NCI-H1092 (cell line): ENCODE measurements at regions not wholly inside any gene's neighbourhood (a gene's known extent, or its start where the extent isn't known, plus 50 kb on each side); places are given as distances from the start of the nearest gene placed in this dataset.
"Not testable (repeated sequence)": the region's sequence is repeated elsewhere in the genome, so short reads cannot be mapped to it uniquely, and the experiment has no call there.

Experiments used
- DNase-seq: peaks from one replicate; lab custom pipeline; 2025; lab: John Stamatoyannopoulos, UW

DNA sequence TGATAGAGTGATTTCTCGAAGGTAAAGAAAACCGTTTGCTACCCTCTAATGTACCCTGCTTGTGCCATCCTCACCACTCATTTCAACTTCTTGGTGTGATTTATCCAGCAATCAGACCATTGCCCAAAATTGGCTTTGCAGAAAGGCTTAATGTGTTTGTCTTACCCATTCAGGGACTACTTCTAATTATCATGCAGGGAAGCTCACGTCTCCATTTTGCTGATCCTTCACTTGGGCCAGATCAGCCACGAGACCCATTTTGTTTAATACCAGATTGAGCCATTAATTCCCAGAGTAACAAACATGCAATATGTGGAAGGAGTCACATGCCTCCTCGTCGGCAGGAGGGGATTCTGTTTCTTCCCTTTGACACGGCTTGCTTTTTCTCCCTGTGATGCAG, 51.1 kb upstream of the CRY1 start:
- no peak for DNase-seq

- no peak for DNase-seq
These were observed 51.6 kb upstream of the CRY1 start for GRCh38 chr12:107144990-107145389.

DNA sequence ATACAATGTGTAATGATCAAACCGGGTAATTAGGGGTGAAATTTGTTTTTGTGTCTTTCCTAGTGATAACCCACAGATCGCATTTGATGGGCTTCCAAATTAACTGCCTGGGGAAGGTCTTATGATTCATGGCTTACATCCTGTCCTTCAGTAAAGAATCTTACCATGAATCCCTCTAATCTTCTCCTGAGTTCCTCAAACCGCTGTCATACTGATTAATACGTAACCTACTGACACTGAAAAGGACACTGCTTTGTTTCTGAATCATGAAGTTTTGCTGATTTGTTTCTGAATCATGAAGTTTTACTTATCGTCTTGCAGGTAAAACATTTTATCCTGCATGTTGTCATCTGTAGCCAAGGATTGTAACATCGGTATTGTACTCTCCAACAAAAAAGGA, 52.0 kb upstream of the CRY1 start:
- DNase-seq, result no peak

DNA sequence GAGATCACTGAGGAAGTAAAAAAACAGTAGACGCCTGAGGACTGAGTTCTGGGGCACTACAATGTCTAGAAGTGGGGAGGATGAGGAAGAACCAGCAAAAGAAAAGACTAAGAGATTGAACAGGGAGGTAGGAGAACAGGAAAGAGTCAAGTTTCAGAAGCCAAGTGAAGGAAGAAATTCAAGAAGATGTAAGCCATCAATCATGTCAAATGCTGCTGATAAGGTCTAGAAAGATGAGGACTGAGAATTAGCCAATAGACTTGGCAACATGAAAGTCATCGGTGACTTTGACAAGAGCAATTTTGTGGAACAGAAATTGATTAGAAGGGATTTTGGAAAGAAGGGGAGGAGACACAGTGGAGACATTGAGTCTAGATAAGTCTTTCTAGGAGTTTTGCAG, 54.8 kb upstream of the CRY1 start:
- no peak for DNase-seq

GRCh38 chr12:107152315-107152714, 59.0 kb upstream of the CRY1 start:
- no peak for DNase-seq

DNA sequence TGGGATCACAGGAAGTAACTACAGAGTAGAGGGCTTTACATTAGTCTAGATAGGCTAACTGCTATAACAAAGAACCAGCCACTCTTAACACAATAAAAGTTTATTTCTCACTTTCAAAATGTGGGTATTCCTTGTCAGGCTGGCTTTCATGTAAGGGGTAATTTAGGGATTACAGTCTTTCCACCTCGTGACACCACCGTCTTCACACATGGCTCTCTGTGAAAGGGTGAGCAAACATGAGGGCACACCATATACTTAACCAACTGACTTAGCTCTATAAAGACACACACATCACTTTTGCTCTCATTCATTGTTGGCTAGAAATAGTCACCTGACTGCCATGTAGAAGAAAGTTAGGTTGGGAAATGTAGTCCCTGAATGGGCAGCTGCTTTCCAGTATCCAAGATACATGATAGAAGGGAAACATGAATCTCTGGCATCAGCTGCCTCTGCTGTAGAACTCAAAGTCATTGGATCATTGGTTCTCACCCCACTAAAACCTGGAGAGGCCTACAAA, 66.1 kb upstream of the CRY1 start:
- no peak for DNase-seq

DNA sequence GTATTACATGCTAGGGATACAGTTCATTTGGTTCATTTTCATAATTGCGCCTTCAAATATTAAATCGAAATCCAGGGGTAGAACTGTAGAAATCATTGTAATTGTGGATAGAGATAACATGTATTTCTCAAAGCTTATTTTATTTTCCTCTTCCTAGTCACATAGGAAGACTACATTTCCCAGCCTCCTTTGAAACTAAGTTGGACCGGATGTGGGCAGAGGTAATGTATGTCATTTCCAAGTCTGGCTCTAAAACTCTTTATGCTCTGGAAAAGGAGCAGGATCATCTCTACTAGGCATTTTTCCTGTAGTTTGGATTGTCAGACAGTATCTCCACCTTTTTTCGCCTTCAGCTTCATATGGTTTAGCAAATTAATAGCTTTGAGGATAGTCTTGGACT, 70.1 kb upstream of the CRY1 start:
- no peak for DNase-seq

DNA sequence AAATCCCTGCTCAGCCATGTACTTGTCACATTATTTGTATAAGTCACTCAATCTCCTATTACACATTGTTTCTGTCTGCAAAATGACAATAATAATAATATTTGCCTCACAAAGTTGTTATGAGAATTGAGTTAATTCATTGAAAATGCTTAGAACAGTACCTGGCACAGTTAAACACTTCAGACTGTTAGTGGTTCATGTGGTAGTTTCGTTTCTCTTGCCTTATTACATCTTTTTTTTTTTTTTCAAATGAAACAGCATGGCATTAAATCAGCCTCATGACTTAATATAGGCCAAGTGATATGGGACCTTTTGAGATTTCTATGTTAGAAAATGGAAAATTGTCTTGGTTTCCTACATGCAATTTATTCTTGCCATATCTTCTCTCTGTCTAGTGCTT, 71.0 kb upstream of the CRY1 start:
- DNase-seq, result no peak

DNA sequence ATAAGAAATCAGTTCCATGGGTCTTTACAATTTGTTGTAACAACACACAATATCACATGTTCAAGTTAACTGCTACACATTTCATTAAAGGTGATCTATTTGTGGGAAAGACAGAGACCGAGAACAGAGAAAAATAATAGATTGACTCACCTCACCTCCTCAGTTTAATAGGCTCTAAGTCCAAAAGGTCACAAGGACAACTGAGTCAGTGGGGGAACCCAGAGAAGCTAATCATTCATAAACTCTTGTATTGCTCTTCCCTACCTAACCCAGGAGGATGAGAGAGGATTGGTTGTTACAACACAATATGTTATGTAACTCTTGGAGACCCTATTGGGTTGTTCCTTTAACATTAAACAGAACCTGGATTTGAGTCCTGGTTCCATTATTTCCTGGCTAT, 72.2 kb upstream of the CRY1 start:
- no peak for DNase-seq

GRCh38 chr12:107167756-107168155, 74.4 kb upstream of the CRY1 start:
- DNase-seq, result no peak

DNA sequence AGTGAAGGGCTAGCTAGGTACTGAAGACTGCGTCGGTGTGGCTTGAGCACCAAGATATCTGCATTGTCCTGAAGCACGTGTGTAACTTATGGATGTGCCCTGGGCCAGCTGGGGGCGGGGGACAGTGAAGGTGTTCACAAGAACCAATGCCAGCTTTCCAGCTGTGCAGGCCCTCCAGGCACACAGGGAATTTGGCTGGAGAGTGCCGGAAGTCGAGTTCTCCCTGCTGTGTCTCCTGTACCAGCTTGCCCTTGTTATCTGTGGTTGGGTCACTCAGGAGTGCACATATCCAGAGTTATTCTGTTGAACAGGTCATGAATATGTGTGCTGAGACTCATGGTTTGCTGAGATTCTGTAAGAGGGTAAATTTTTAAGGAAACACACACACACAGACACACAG, 75.9 kb upstream of the CRY1 start:
- no peak for DNase-seq

DNA sequence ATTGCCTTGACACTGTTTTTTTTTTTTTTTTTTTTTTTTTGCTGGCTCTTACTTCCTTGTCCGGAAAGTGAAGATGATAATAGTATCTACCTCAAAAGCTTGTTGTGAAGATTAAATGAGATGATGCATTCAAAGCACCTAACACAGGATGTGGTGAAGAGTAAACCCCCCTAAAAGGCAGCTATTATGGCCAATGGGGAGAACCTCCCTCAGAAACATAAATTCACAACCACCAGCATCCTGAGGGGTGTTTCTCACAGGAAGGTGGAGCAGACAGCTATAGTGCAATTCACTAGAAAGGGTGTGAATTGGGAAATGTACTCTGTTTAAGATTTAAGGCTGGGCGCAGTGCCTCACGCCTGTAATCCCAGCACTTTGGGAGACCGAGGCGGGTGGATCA, 85.4 kb upstream of the CRY1 start:
- DNase-seq, result no peak

DNA sequence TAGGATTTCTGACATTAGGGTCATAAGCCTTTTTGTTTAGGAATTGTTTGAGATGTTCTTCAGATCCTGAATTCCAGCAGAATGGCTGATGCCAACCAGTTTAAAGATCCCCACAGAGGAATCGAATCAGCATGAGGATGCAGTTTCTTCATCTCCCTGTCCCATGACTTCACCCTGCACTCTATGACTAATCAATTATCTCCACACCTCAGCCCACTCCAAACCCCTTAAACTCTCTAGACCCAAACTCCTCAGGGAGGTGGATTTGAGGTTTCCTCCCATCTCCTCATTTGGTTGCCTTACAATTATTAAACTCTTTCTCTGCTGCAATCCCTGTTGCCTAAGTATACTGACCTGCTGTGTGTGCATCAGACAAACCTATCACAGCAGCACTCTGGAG, 86.5 kb upstream of the CRY1 start:
- DNase-seq, result no peak

DNA sequence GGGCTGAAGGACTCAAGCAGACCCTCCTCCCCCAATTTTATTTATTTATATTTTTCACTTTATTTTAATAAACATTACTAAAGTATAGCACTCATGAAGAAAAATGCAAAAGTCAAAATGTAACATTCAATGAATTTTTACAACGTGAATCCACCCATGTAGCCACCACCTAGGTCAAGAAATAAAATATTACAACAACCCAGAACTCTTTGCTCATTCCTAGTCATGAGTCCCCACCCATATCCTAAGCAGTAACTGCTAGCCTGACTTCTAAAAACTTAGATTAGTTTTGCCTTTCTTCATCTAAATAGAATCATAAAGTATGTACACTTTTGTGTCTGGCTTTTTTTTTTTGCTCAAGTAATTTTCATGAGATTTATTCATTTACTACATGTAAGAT, 86.9 kb upstream of the CRY1 start:
- no peak for DNase-seq

GRCh38 chr12:107184359-107184930, 91.1 kb upstream of the CRY1 start:
- no peak for DNase-seq

- no peak for DNase-seq
These were observed 103.3 kb upstream of the CRY1 start for GRCh38 chr12:107196681-107197080.

DNA sequence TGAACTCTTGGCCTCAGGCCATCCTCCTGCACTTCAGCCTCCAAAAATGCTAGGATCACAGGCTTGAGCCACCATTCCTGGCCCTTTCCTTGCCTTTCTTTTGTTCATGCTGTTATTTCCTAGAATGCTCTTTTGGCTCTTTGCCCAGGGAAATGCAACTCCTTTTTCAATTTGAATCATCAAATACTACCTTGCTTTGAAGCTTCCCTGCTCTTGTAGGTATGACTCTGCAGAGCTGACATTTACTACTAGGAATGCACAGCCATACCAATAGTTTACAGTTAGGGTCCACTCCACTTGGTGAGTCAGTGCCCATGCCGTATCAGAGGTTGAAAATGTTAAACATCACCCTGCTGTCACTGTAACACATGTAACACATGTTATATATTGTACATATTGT, 107.0 kb upstream of the CRY1 start:
- DNase-seq, result no peak

GRCh38 chr12:107207931-107208525, 114.7 kb upstream of the CRY1 start:
- DNase-seq, result no peak

GRCh38 chr12:107209700-107210099, 116.4 kb upstream of the CRY1 start:
- not testable (repeated sequence) for DNase-seq

DNA sequence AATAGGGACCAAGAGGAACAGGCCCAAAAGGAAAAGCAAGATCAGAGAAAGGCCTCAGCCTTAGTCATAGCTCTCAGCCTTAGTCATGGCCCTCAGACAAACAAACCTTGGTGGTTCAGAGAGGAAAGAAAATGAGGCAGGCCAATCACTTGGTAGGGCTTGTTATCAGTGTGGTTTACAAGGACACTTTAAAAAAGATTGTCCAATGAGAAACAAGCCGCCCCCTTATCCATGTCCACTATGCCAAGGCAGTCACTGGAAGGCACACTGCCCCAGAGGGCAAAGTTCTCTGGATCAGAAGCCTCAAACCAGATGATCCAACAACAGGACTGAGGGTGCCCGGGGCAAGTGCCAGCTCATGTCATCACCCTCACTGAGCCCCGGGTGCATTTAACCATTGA, 121.0 kb upstream of the CRY1 start:
- not testable (repeated sequence) for DNase-seq

DNA sequence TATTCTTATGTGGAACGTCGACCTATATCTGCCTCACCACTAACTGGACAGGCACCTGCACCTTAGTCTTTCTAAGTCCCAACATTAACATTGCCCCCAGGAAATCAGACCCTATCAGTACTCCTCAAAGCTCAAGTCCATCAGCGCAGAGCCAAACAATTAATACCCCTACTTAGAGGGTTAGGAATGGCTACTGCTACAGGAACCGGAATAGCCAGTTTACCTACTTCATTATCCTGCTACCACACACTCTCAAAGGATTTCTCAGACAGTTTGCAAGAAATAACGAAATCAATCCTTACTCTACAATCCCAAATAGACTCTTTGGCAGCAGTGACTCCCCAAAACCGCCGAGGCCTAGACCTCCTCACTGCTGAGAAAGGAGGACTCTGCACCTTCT, 123.1 kb upstream of the CRY1 start:
- DNase-seq, result not testable (repeated sequence)

DNA sequence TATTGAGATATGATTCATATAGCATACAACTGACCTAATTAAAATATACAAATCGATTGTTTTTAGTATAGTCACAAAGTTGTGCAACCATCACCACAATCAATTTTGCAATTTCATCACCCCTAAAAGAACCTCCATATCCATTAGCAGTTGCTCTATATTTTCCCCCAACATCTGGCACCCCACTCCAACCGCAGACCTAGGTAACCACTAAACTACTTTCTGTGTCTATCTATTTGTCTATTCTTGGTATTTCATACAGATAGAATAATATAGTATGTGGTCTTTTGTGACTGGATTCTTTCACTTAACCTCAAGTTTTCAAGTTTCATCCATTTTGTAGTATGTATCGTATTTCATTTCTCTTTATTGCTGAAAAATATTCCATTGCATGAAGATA, 126.0 kb upstream of the CRY1 start:
- no peak for DNase-seq

DNA sequence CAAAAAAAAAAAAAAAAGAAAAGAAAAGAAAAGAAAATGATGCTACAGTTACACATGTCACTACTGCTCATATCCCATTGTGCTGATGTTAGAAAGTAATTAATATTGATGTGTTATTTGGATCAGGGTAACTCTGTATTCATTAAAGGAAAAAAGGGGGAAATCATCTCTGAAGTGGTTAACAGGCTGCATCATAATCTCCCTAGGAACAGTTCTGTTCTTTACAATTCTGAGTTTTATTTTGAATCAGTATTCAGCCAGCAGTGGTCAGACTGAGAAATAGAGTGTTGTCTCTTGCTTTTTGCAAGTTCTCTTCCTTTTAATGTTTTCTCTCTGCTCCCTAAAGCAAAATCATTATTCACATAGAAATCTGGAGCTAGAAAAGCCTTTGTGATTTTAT, 128.6 kb upstream of the CRY1 start:
- no peak for DNase-seq

- no peak for DNase-seq
These were observed 130.5 kb upstream of the CRY1 start for GRCh38 chr12:107223821-107224220.
